IMR-90 (cell line): ENCODE measurements at regions not wholly inside any gene's neighbourhood (a gene's known extent, or its start where the extent isn't known, plus 50 kb on each side); places are given as distances from the start of the nearest gene placed in this dataset.

Source experiments
- ATAC-seq: fragments of 200-7000 bp; cut with Tn5 transposase; 2 replicates; pipeline ENCODE4 v1.9.1; 2020; ENCODE audit warnings: low read depth, mild to moderate bottlenecking, moderate library complexity
- BruUV-seq: library from RNA; stranded (reverse); fragments of 400-500 nt; replicated peaks from 2 replicates; lab custom pipeline; 2021; lab: Mats Ljungman, UMichigan
- CTCF ChIA-PET: fragments of 300-600 bp; formaldehyde crosslinking; extraction: SDS; loops from one replicate; lab custom pipeline; 2021; ENCODE audit warnings: antibody characterized with exemption; lab: Yijun Ruan, JAX
- POLR2A ChIA-PET: fragments of 300-600 bp; sonication (Branson Sonifier 250); formaldehyde crosslinking; loops from one replicate; lab custom pipeline; 2022; ENCODE audit warnings: antibody characterized with exemption; ENCODE audit not compliant: unreplicated experiment; lab: Charles Lee
- DNase-seq: peaks from one replicate; pipeline ENCODE4 v3.0.0; 2013
- H2AFZ ChIP-seq: replicated peaks from 2 replicates; pipeline ENCODE3; 2013; ENCODE audit warnings: low read length, mild to moderate bottlenecking; ENCODE audit not compliant: poor library complexity
- H2AK5ac ChIP-seq: 2 replicates; pipeline ENCODE4 v1.6.1; 2013; ENCODE audit warnings: low read depth, low read length, inconsistent platforms
- H2AK9ac ChIP-seq: replicated peaks from 2 replicates; pipeline ENCODE3; 2013; ENCODE audit warnings: mild to moderate bottlenecking, low read depth, low read length, moderate library complexity; ENCODE audit not compliant: poor library complexity
- H2BK120ac ChIP-seq: 2 replicates; pipeline ENCODE4 v1.6.1; 2013; ENCODE audit warnings: low read depth, low read length, inconsistent platforms
- H2BK15ac ChIP-seq: 3 replicates; pipeline ENCODE4 v1.6.1; 2013; ENCODE audit warnings: low read depth, low read length, inconsistent platforms
- H2BK20ac ChIP-seq: 2 replicates; pipeline ENCODE4 v1.6.1; 2013; ENCODE audit warnings: low read depth, mild to moderate bottlenecking, inconsistent platforms, low read length, moderate library complexity
- H2BK5ac ChIP-seq: 2 replicates; pipeline ENCODE4 v1.6.1; 2013; ENCODE audit warnings: mild to moderate bottlenecking, low read depth, low read length, inconsistent platforms; ENCODE audit not compliant: poor library complexity, severe bottlenecking
- H3K14ac ChIP-seq: replicated peaks from 2 replicates; pipeline ENCODE4 v1.6.1; 2013; ENCODE audit warnings: low read depth, low read length, inconsistent platforms
- H3K18ac ChIP-seq: 2 replicates; pipeline ENCODE4 v1.6.1; 2013; ENCODE audit warnings: low read depth, low read length, control low read depth
- H3K23ac ChIP-seq: 2 replicates; pipeline ENCODE4 v1.6.1; 2013; ENCODE audit warnings: low read depth, low read length, inconsistent platforms
- H3K27ac ChIP-seq: 2 replicates; pipeline ENCODE4 v1.5.1; 2013; ENCODE audit warnings: mild to moderate bottlenecking, control low read depth, low read length; ENCODE audit not compliant: insufficient read depth
- H3K27me3 ChIP-seq: 2 replicates; pipeline ENCODE4 v1.6.1; 2013; ENCODE audit warnings: low read length; ENCODE audit not compliant: control insufficient read depth, insufficient read depth
- H3K36me3 ChIP-seq: 2 replicates; pipeline ENCODE4 v1.6.1; 2013; ENCODE audit warnings: low read length, mixed read lengths; ENCODE audit not compliant: control insufficient read depth, insufficient read depth
- H3K4ac ChIP-seq: 2 replicates; pipeline ENCODE4 v1.6.1; 2013; ENCODE audit warnings: low read depth, low read length, inconsistent platforms
- H3K4me1 ChIP-seq: 2 replicates; pipeline ENCODE4 v1.6.1; 2013; ENCODE audit warnings: low read length, mixed read lengths; ENCODE audit not compliant: control insufficient read depth, insufficient read depth
- H3K4me2 ChIP-seq: 2 replicates; pipeline ENCODE4 v1.6.1; 2013; ENCODE audit warnings: low read depth, mild to moderate bottlenecking, control low read depth, low read length, moderate library complexity
- H3K4me3 ChIP-seq: 2 replicates; pipeline ENCODE4 v1.5.1; 2013; ENCODE audit warnings: low read depth, mild to moderate bottlenecking, control low read depth, low read length, moderate library complexity; ENCODE audit not compliant: insufficient read depth
- H3K56ac ChIP-seq: 2 replicates; pipeline ENCODE4 v1.6.1; 2013; ENCODE audit warnings: low read length, inconsistent platforms; ENCODE audit not compliant: insufficient read depth; ENCODE audit errors: extremely low read depth
- H3K79me1 ChIP-seq, 2 experiments: 2 replicates each; pipeline ENCODE4 v1.6.1; 2013; ENCODE audit warnings: low read length in 2 of 2, inconsistent platforms in 1 of 2, low read depth in 1 of 2
- H3K9ac ChIP-seq: 2 replicates; pipeline ENCODE4 v1.6.1; 2013; ENCODE audit warnings: low read depth, low read length, control low read depth
- H3K9me1 ChIP-seq: 2 replicates; pipeline ENCODE4 v1.6.1; 2013; ENCODE audit warnings: low read length, inconsistent platforms; ENCODE audit not compliant: insufficient read depth
- H3K9me3 ChIP-seq: 2 replicates; pipeline ENCODE4 v1.6.1; 2013; ENCODE audit warnings: low read length; ENCODE audit not compliant: control insufficient read depth, insufficient read depth
- H4K20me1 ChIP-seq: 2 replicates; pipeline ENCODE4 v1.6.1; 2013; ENCODE audit warnings: low read length, inconsistent platforms; ENCODE audit not compliant: insufficient read depth
- H4K5ac ChIP-seq: 2 replicates; pipeline ENCODE4 v1.6.1; 2013; ENCODE audit warnings: mild to moderate bottlenecking, low read depth, low read length, control low read depth
- H4K8ac ChIP-seq, 2 experiments: 2 replicates each; pipeline ENCODE4 v1.6.1; 2013; ENCODE audit warnings: low read depth in 2 of 2, low read length in 2 of 2, control low read depth in 1 of 2, inconsistent platforms in 1 of 2
- H4K91ac ChIP-seq: 2 replicates; pipeline ENCODE4 v1.6.1; 2013; ENCODE audit warnings: low read depth, low read length, inconsistent platforms; ENCODE audit not compliant: insufficient read depth
- BHLHE40 ChIP-seq: fragments of 150-350 bp; IDR thresholded peaks from 2 replicates; pipeline ENCODE4 v1.6.1; 2016; ENCODE audit warnings: mild to moderate bottlenecking, low read depth, low read length
- CEBPB ChIP-seq: IDR thresholded peaks from 2 replicates; pipeline ENCODE4 v1.6.1; 2012; ENCODE audit warnings: low read depth, low read length, improper control_type of control experiment
- CHD1 ChIP-seq: IDR thresholded peaks from 2 replicates; pipeline ENCODE4 v1.6.1; 2012; ENCODE audit warnings: low read depth, low read length, improper control_type of control experiment
- FOS ChIP-seq: fragments of 150-350 bp; IDR thresholded peaks from 2 replicates; pipeline ENCODE4 v1.6.1; 2016; ENCODE audit warnings: low read depth, low read length
- MAFK ChIP-seq: IDR thresholded peaks from 2 replicates; pipeline ENCODE4 v1.6.1; 2012; ENCODE audit warnings: low read depth, low read length, improper control_type of control experiment
- MXI1 ChIP-seq: IDR thresholded peaks from 2 replicates; pipeline ENCODE4 v1.6.1; 2012; ENCODE audit warnings: low read depth, mild to moderate bottlenecking, low read length, moderate library complexity, borderline replicate concordance
- RCOR1 ChIP-seq: IDR thresholded peaks from 2 replicates; pipeline ENCODE4 v1.6.1; 2012; ENCODE audit warnings: mild to moderate bottlenecking, low read length, improper control_type of control experiment; ENCODE audit not compliant: insufficient replicate concordance
- RFX5 ChIP-seq: IDR thresholded peaks from 2 replicates; pipeline ENCODE4 v1.8.0; 2012; ENCODE audit warnings: low read depth, mild to moderate bottlenecking, low read length, moderate library complexity
- WGBS, 2 experiments: methylation state at CpG; one replicate each; pipeline versions ENCODE4 v1.1.5 to v1.1.7; 2013; ENCODE audit warnings: missing lambda C conversion rate in 2 of 2; ENCODE audit not compliant: insufficient read length in 1 of 2; ENCODE audit errors: extremely low coverage in 2 of 2; 5-methylcytosine and 5-hydroxymethylcytosine counted together
- dilution Hi-C: fragments of 300-500 bp; cut with HindIII; formaldehyde crosslinking; loops from one replicate; pipeline ENCODE4 v1.14.3; 2018; ENCODE audit warnings: low sequenced_read_pairs; ENCODE audit not compliant: unreplicated experiment
- in situ Hi-C: fragments of 300-500 bp; cut with MboI; formaldehyde crosslinking; loops from 3 replicates; pipeline ENCODE4 v1.14.3; 2019; ENCODE audit warnings: low sequenced_read_pairs, inconsistent platforms, mixed read lengths
- intact Hi-C: fragments of 100-400 bp; cut with micrococcal nuclease; formaldehyde crosslinking; loops from 2 replicates; pipeline ENCODE4 v1.10.0; 2022
- TF ChIP-seq, protein P1 (sequence below): fragments of 150-350 bp; IDR thresholded peaks from 2 replicates; pipeline ENCODE4 v1.6.1; 2016; ENCODE audit warnings: low read depth, mild to moderate bottlenecking, low read length, moderate library complexity, borderline replicate concordance

DNA sequence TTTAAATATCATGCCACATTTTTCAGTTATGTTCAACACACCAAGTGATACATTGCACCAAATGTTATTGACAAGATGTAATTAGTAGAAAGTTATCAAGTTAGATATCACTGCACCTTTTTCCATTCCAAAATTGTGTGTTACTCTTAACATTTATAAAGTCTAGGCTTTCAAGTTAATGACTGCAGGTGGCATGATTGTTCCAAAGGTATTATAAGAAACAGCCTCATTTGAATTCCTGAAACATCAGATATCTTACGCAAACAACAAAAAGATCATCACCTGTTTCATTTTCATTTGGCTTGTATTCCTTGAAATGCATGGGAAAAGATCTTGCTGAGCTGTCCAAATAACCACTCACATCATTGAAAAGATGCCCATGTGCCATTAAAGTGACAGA is 1528.2 kb upstream of the ZEB2 start:
- Histone ChIP-seq H3K79me1 (no peaks in the 10 kb centered on the region), H2BK120ac (no peak overlapping the region), H3K9me1 (no peaks in the 10 kb centered on the region), H2AK5ac (no peak overlapping the region), H3K4ac (no peak overlapping the region), H4K5ac (no peak overlapping the region), H3K14ac (no peak overlapping the region), H3K4me1 (no peaks in the 10 kb centered on the region), H3K56ac (no peak overlapping the region), H3K4me2 (no peak overlapping the region), H4K20me1 (no peaks in the 10 kb centered on the region), H3K36me3 (no peaks in the 10 kb centered on the region), H3K27me3 (no peaks in the 10 kb centered on the region), H4K91ac (no peak overlapping the region), H3K18ac (no peak overlapping the region), H3K27ac (no peak overlapping the region), H4K8ac (no peak overlapping the region), H3K9ac (no peak overlapping the region), H2AFZ (no peak overlapping the region), H2BK15ac (no peak overlapping the region), H3K9me3 (no peaks in the 10 kb centered on the region), H3K23ac (no peak overlapping the region), H2AK9ac (no peak overlapping the region), H2BK5ac (no peak overlapping the region), H2BK20ac (no peak overlapping the region), H3K4me3 (no peak overlapping the region)
- DNase-seq (no peak), ATAC-seq (no peak)
- WGBS, 2 experiments, result no CpG with 5 or more reads among the region's 1 CpG
- CTCF ChIA-PET, result interaction anchor here (0.6 kb wide), 1 partner anchor 9 kb away, joined by 4 read pairs; no protein-coding TSS in a partner anchor
- dilution Hi-C loops, result no loop called here
- in situ Hi-C loops, result no loop called here
- TF ChIP-seq BHLHE40 (no peak), MXI1 (no peak), MAFK (no peak), RFX5 (no peak), CEBPB (no peak), RCOR1 (no peak), FOS (no peak), CHD1 (no peak)
- TF ChIP-seq, protein P1, sequence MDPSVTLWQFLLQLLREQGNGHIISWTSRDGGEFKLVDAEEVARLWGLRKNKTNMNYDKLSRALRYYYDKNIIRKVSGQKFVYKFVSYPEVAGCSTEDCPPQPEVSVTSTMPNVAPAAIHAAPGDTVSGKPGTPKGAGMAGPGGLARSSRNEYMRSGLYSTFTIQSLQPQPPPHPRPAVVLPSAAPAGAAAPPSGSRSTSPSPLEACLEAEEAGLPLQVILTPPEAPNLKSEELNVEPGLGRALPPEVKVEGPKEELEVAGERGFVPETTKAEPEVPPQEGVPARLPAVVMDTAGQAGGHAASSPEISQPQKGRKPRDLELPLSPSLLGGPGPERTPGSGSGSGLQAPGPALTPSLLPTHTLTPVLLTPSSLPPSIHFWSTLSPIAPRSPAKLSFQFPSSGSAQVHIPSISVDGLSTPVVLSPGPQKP, result no peak
- intact Hi-C loops, result no loop called here
- no TSS peak for BruUV-seq
- POLR2A ChIA-PET, result no interaction called here
